ENCODE measurements at regions not wholly inside any gene's neighbourhood (a gene's known extent, or its start where the extent isn't known, plus 50 kb on each side); places are given as distances from the start of the nearest gene placed in this dataset.

- Histone ChIP-seq H3K27me3 (no peaks in the 10 kb centered on the region), H3K4me1 (ENCODE audit: low read depth) (no peaks in the 10 kb centered on the region), H3K36me3 (no peaks in the 10 kb centered on the region), H3K4me3 (no peak overlapping the region), H3K27ac (no peak overlapping the region), H3K9me3 (ENCODE audit: low read depth) (no peaks in the 10 kb centered on the region)
- DNase-seq (ENCODE audit: low read depth in 1 of 2, low spot score in 1 of 2), result no peak
- no peak for TF ChIP-seq CTCF (IDR thresholded peaks at IDR 0.05; ENCODE audit: low read depth, low read length)
Measured at GRCh38 chr10:108060246-108060645, 895.7 kb upstream of the SORCS1 start.

- no peak for DNase-seq (ENCODE audit: low read depth in 1 of 2, low spot score in 1 of 2)
- Histone ChIP-seq H3K27ac (no peak overlapping the region), H3K4me3 (no peak overlapping the region), H3K9me3 (ENCODE audit: low read depth) (no peaks in the 10 kb centered on the region), H3K36me3 (no peaks in the 10 kb centered on the region), H3K27me3 (no peaks in the 10 kb centered on the region), H3K4me1 (ENCODE audit: low read depth) (no peaks in the 10 kb centered on the region)
- TF ChIP-seq CTCF (IDR thresholded peaks at IDR 0.05; ENCODE audit: low read depth, low read length), result no peak
Measured at GRCh38 chr10:108055506-108055905, 891.0 kb upstream of the SORCS1 start.

GRCh38 chr10:108052981-108053380, 888.5 kb upstream of the SORCS1 start:
- Histone ChIP-seq H3K27ac (no peak overlapping the region), H3K36me3 (no peaks in the 10 kb centered on the region), H3K9me3 (ENCODE audit: low read depth) (no peaks in the 10 kb centered on the region), H3K4me1 (ENCODE audit: low read depth) (no peaks in the 10 kb centered on the region), H3K27me3 (no peaks in the 10 kb centered on the region), H3K4me3 (no peak overlapping the region)
- TF ChIP-seq CTCF (IDR thresholded peaks at IDR 0.05; ENCODE audit: low read depth, low read length), result no peak
- DNase-seq (ENCODE audit: low read depth in 1 of 2, low spot score in 1 of 2), result no peak

GRCh38 chr10:108051218-108051617, 886.7 kb upstream of the SORCS1 start:
- H3K4me1 ChIP-seq (ENCODE audit: low read depth), result no peaks in the 10 kb centered on the region
- DNase-seq (ENCODE audit: low read depth in 1 of 2, low spot score in 1 of 2), result no peak
- no peaks in the 10 kb centered on the region for H3K36me3 ChIP-seq
- H3K9me3 ChIP-seq (ENCODE audit: low read depth), result no peaks in the 10 kb centered on the region
- H3K27me3 ChIP-seq, result no peaks in the 10 kb centered on the region
- no peak overlapping the region for H3K27ac ChIP-seq
- H3K4me3 ChIP-seq, result no peak overlapping the region
- TF ChIP-seq CTCF (IDR thresholded peaks at IDR 0.05; ENCODE audit: low read depth, low read length), result no peak

- Histone ChIP-seq H3K27ac (no peak overlapping the region), H3K36me3 (no peaks in the 10 kb centered on the region), H3K4me1 (ENCODE audit: low read depth) (no peaks in the 10 kb centered on the region), H3K9me3 (ENCODE audit: low read depth) (no peaks in the 10 kb centered on the region), H3K4me3 (no peak overlapping the region), H3K27me3 (no peaks in the 10 kb centered on the region)
- no peak for TF ChIP-seq CTCF (IDR thresholded peaks at IDR 0.05; ENCODE audit: low read depth, low read length)
- DNase-seq (ENCODE audit: low read depth in 1 of 2, low spot score in 1 of 2), result no peak
Measured at GRCh38 chr10:108050626-108051025, 886.1 kb upstream of the SORCS1 start.

- DNase-seq (ENCODE audit: low read depth in 1 of 2, low spot score in 1 of 2), result peak in 1 of 2 donors; percentile 2
- Histone ChIP-seq H3K9me3 (ENCODE audit: low read depth) (no peaks in the 10 kb centered on the region), H3K36me3 (no peaks in the 10 kb centered on the region), H3K4me1 (ENCODE audit: low read depth) (no peaks in the 10 kb centered on the region), H3K27ac (no peak overlapping the region), H3K4me3 (no peak overlapping the region), H3K27me3 (no peaks in the 10 kb centered on the region)
- TF ChIP-seq CTCF (IDR thresholded peaks at IDR 0.05; ENCODE audit: low read depth, low read length), result no peak
Measured at GRCh38 chr10:108049668-108050067, 885.2 kb upstream of the SORCS1 start.
